SKM-1 treated with dmso at 0.1 percent for 144 hours (cell line): ENCODE measurements at regions not wholly inside any gene's neighbourhood (a gene's known extent, or its start where the extent isn't known, plus 50 kb on each side); places are given as distances from the start of the nearest gene placed in this dataset.
"Not testable (repeated sequence)": the region's sequence is repeated elsewhere in the genome, so short reads cannot be mapped to it uniquely, and the experiment has no call there.

Source experiments
- DNase-seq: peaks from one replicate; lab custom pipeline; 2025; ENCODE audit not compliant: unreplicated experiment; lab: John Stamatoyannopoulos, UW

DNA sequence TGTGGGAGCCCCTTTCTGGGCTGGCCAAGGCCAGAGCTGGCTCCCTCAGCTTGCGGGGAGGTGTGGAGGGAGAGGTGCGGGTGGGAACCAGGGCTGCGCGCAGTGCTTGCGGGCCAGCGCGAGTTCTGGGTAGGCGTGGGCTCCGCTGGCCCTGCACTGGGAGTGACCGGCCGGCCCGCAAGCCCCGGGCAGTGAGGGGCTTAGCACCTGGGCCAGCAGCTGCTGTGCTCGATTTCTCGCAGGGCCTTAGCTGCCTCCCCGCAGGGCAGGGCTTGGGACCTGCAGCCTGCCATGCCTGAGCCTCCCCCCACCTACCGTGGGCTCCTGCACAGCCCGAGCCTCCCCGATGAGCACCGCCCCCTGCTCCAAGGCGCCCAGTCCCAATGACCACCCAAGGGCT is 56.0 kb upstream of the CACNA2D1 start:
- DNase-seq, result not testable (repeated sequence)

DNA sequence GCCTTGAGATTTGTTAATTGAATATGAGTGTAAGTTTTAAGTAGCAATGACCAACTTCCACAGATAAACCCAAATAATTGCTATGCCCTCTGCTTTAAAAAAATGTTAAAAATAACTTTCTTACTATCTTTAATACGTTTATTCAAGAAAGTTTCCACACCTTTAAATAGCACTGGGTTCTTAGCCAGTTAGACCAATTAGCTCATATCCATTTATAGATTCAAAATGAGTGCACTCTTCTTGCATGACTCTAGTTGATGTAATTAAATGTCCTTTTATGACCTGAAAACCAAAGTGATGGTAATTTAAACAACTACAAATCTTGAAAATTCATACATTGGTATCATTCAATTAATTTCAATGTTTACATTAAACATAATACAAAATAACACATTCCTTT is 50.8 kb upstream of the CACNA2D1 start:
- no peak for DNase-seq
